B cell (primary cell): ENCODE measurements at regions not wholly inside any gene's neighbourhood (a gene's known extent, or its start where the extent isn't known, plus 50 kb on each side); places are given as distances from the start of the nearest gene placed in this dataset.

Experiments
- ATAC-seq: fragments of 200-7000 bp; cut with Tn5 transposase; one replicate; pipeline ENCODE4 v1.10.0; 2021; ENCODE audit warnings: low read depth, mild to moderate bottlenecking, moderate number of reproducible peaks, moderate library complexity
- CTCF ChIA-PET: fragments of 350-600 bp; sonication (Branson Sonifier 250); formaldehyde crosslinking; loops from one replicate; lab custom pipeline; 2021; ENCODE audit warnings: antibody characterized with exemption, inconsistent platforms; lab: Charles Lee
- POLR2A ChIA-PET: fragments of 350-600 bp; sonication (Branson Sonifier 250); formaldehyde crosslinking; loops from one replicate; lab custom pipeline; 2021; ENCODE audit warnings: antibody characterized with exemption; lab: Charles Lee
- DNase-seq: peaks from one replicate; pipeline ENCODE4 v3.0.0; 2013
- H2AFZ ChIP-seq: 2 replicates; pipeline ENCODE4 v1.6.1; 2012; ENCODE audit warnings: mild to moderate bottlenecking, low read depth, low read length; ENCODE audit not compliant: insufficient read depth, poor library complexity, severe bottlenecking
- H3K27ac ChIP-seq, 2 donors: 1 replicate in 1 of 2; 2 replicates in 1 of 2; pipeline ENCODE4 v1.5.1; 2012 to 2013; ENCODE audit warnings: low read length in 2 of 2, mild to moderate bottlenecking in 2 of 2, moderate library complexity in 1 of 2
- H3K27me3 ChIP-seq, 4 experiments: fragments of 200-600 bp in 1 of 4; sonication (generic) in 1 of 4; replicated peaks in 1 of 4; 1 replicate in 2 of 4; 2 replicates in 2 of 4; pipeline versions ENCODE4 v1.6.1 to v1.7.0; 2013 to 2016; ENCODE audit warnings: low read length in 3 of 4, mild to moderate bottlenecking in 2 of 4, mixed read lengths in 1 of 4, moderate library complexity in 1 of 4; ENCODE audit not compliant: insufficient read depth in 4 of 4, control insufficient read depth in 3 of 4; ENCODE audit errors: control extremely low read depth in 1 of 4
- H3K36me3 ChIP-seq, 2 experiments: replicated peaks in 1 of 2; 1 replicate in 1 of 2; 2 replicates in 1 of 2; pipeline versions ENCODE4 v1.6.1 to v1.7.1; 2013; ENCODE audit warnings: low read length in 1 of 2; ENCODE audit not compliant: insufficient read depth in 2 of 2, control insufficient read depth in 1 of 2; ENCODE audit errors: control extremely low read depth in 1 of 2, extremely low read depth in 1 of 2
- H3K4me1 ChIP-seq, 2 donors: fragments of 200-600 bp in 1 of 2; sonication (generic) in 1 of 2; 1 replicate in 1 of 2; 2 replicates in 1 of 2; pipeline versions ENCODE4 v1.5.1 to v1.6.1; 2013 to 2017; ENCODE audit warnings: low read length in 2 of 2; ENCODE audit not compliant: control insufficient read depth in 2 of 2, insufficient read depth in 2 of 2
- H3K4me2 ChIP-seq: replicated peaks from 2 replicates; pipeline ENCODE3; 2012; ENCODE audit warnings: mild to moderate bottlenecking, low read depth, low read length; ENCODE audit not compliant: poor library complexity, severe bottlenecking
- H3K4me3 ChIP-seq, 5 experiments: fragments of 200-600 bp in 1 of 5; sonication (generic) in 1 of 5; 1 replicate in 3 of 5; 2 replicates in 2 of 5; pipeline versions ENCODE4 v1.5.1 to v1.7.0; 2011 to 2016; ENCODE audit warnings: low read length in 4 of 5, mild to moderate bottlenecking in 4 of 5, low read depth in 2 of 5, control low read depth in 1 of 5, moderate library complexity in 1 of 5; ENCODE audit not compliant: insufficient read depth in 1 of 5; ENCODE audit errors: control extremely low read depth in 1 of 5, extremely low read depth in 1 of 5
- H3K79me2 ChIP-seq: fragments of 200-600 bp; sonication (generic); one replicate; pipeline ENCODE4 v1.6.0; 2016; ENCODE audit warnings: low read length; ENCODE audit not compliant: control insufficient read depth, insufficient read depth
- H3K9ac ChIP-seq: fragments of 200-600 bp; sonication (generic); 2 replicates; pipeline ENCODE4 v1.6.1; 2017; ENCODE audit warnings: mild to moderate bottlenecking, low read length, moderate library complexity
- H3K9me3 ChIP-seq, 3 donors: one replicate each; pipeline versions ENCODE4 v1.6.1 to v1.7.1; 2013; ENCODE audit warnings: low read length in 2 of 3; ENCODE audit not compliant: control insufficient read depth in 2 of 3, insufficient read depth in 1 of 3; ENCODE audit errors: control extremely low read depth in 1 of 3
- H4K20me1 ChIP-seq: 2 replicates; pipeline ENCODE4 v1.6.0; 2012; ENCODE audit warnings: mild to moderate bottlenecking, low read length; ENCODE audit not compliant: insufficient read depth, control insufficient read depth, poor library complexity, severe bottlenecking
- H3K27ac Mint-ChIP-seq: one replicate; pipeline ENCODE4 v1.8.0; 2021; ENCODE audit warnings: mixed read lengths
- H3K27me3 Mint-ChIP-seq: one replicate; pipeline ENCODE4 v1.8.0; 2021; ENCODE audit warnings: mixed read lengths
- H3K4me1 Mint-ChIP-seq: one replicate; pipeline ENCODE4 v1.8.0; 2021; ENCODE audit warnings: mixed read lengths
- H3K4me3 Mint-ChIP-seq: one replicate; pipeline ENCODE4 v1.8.0; 2021; ENCODE audit warnings: mixed read lengths
- H3K9me3 Mint-ChIP-seq: one replicate; pipeline ENCODE4 v1.8.0; 2022; ENCODE audit warnings: mixed read lengths; ENCODE audit not compliant: insufficient read depth
- EZH2 ChIP-seq: IDR thresholded peaks from 2 replicates; pipeline ENCODE4 v1.6.1; 2012; ENCODE audit warnings: borderline replicate concordance, low read depth, mild to moderate bottlenecking, moderate library complexity, low read length; ENCODE audit not compliant: insufficient read depth, poor library complexity, severe bottlenecking
- WGBS: methylation state at CpG from one replicate; pipeline ENCODE4 v1.1.5; 2013; ENCODE audit warnings: missing lambda C conversion rate; ENCODE audit not compliant: insufficient coverage; 5-methylcytosine and 5-hydroxymethylcytosine counted together
- intact Hi-C: fragments of 100-400 bp; cut with micrococcal nuclease; formaldehyde crosslinking; loops from one replicate; pipeline ENCODE4 v1.10.0; 2022
- TF ChIP-seq, protein P1 (sequence below): fragments of 200-600 bp; IDR thresholded peaks from one replicate; pipeline ENCODE4 v1.8.0; 2022; ENCODE audit warnings: antibody characterized with exemption, mild to moderate bottlenecking

DNA sequence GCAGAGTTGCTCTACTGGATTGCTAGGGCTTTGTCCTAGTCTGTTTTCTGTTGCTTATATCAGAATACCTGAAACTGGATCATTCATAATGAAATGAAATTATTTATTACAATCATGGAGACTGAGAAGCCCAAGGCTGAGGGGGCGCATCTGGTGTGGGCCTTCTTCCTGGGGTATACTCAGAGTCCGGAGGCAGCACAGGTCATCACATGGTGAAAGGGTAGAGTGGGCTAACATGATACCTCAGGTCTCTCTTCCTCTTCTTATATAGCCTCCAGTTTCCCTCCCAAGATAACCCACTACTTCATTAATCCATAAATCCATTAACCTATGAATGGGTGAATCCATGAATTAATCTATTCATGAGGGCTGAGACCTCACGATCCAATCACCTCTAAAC lies 667.6 kb upstream of the NCAM2 start:
- no peaks in the 10 kb centered on the region for H3K27me3 ChIP-seq
- no peak overlapping the region for H2AFZ ChIP-seq
- H3K79me2 ChIP-seq, result no peaks in the 10 kb centered on the region
- CTCF ChIA-PET, result no interaction called here
- no peaks in the 10 kb centered on the region for H3K36me3 ChIP-seq
- no peak overlapping the region for H3K4me3 ChIP-seq
- POLR2A ChIA-PET, result no interaction called here
- H3K27ac ChIP-seq, result no peak overlapping the region
- H3K9me3 Mint-ChIP-seq, result peaks cover 2% of the 10 kb centered on the region
- intact Hi-C loops, result no loop called here
- H4K20me1 ChIP-seq, result no peaks in the 10 kb centered on the region
- no peak for TF ChIP-seq EZH2
- TF ChIP-seq, protein P1, sequence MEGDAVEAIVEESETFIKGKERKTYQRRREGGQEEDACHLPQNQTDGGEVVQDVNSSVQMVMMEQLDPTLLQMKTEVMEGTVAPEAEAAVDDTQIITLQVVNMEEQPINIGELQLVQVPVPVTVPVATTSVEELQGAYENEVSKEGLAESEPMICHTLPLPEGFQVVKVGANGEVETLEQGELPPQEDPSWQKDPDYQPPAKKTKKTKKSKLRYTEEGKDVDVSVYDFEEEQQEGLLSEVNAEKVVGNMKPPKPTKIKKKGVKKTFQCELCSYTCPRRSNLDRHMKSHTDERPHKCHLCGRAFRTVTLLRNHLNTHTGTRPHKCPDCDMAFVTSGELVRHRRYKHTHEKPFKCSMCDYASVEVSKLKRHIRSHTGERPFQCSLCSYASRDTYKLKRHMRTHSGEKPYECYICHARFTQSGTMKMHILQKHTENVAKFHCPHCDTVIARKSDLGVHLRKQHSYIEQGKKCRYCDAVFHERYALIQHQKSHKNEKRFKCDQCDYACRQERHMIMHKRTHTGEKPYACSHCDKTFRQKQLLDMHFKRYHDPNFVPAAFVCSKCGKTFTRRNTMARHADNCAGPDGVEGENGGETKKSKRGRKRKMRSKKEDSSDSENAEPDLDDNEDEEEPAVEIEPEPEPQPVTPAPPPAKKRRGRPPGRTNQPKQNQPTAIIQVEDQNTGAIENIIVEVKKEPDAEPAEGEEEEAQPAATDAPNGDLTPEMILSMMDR, result no peak
- H3K9me3 ChIP-seq, result no peaks in the 10 kb centered on the region
- no peak overlapping the region for H3K9ac ChIP-seq
- no peak overlapping the region for H3K4me2 ChIP-seq
- H3K27me3 Mint-ChIP-seq, result no peaks in the 10 kb centered on the region
- no peak overlapping the region for H3K4me3 Mint-ChIP-seq
- DNase-seq, result no peak
- no peak for ATAC-seq
- H3K4me1 ChIP-seq, result no peaks in the 10 kb centered on the region
- no CpG with 5 or more reads among the region's 3 CpGs for WGBS
- no peaks in the 10 kb centered on the region for H3K4me1 Mint-ChIP-seq
- no peak overlapping the region for H3K27ac Mint-ChIP-seq

DNA sequence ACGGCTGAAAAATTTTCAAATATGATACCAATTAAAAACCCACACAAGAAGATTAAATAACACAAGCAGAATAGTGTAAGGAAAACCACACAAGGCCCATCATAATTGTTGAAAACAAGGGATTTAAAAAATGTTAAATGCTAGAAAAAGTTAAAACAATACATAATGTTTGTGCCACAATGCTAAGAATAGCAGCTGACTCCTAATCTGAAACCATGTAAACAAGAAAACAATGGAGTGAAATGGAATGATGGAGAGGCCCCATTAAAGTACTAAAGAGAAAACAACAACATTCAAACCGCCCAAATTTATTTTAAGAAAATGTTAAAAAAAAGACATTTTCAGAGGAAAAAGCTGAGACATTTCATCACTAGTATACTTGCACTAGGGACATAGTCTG lies 663.6 kb upstream of the NCAM2 start:
- no peaks in the 10 kb centered on the region for H3K79me2 ChIP-seq
- ChIA-PET CTCF (no interaction called here), POLR2A (no interaction called here)
- H3K27ac Mint-ChIP-seq, result no peak overlapping the region
- H3K27ac ChIP-seq, result no peak overlapping the region
- no peak overlapping the region for H3K4me3 Mint-ChIP-seq
- no peaks in the 10 kb centered on the region for H3K36me3 ChIP-seq
- no peak for ATAC-seq
- no peak overlapping the region for H3K4me3 ChIP-seq
- no CpG with 5 or more reads among the region's 2 CpGs for WGBS
- no peaks in the 10 kb centered on the region for H3K27me3 Mint-ChIP-seq
- no peaks in the 10 kb centered on the region for H3K9me3 ChIP-seq
- no peak overlapping the region for H2AFZ ChIP-seq
- H4K20me1 ChIP-seq, result no peaks in the 10 kb centered on the region
- no peaks in the 10 kb centered on the region for H3K4me1 Mint-ChIP-seq
- intact Hi-C loops, result no loop called here
- H3K9me3 Mint-ChIP-seq, result peaks cover 2% of the 10 kb centered on the region
- no peaks in the 10 kb centered on the region for H3K27me3 ChIP-seq
- H3K4me2 ChIP-seq, result no peak overlapping the region
- H3K4me1 ChIP-seq, result no peaks in the 10 kb centered on the region
- TF ChIP-seq EZH2, result no peak
- TF ChIP-seq, protein P1, result no peak
- H3K9ac ChIP-seq, result no peak overlapping the region
- DNase-seq, result no peak
